NCI-H2107 (cell line): ENCODE measurements at regions not wholly inside any gene's neighbourhood (a gene's known extent, or its start where the extent isn't known, plus 50 kb on each side); places are given as distances from the start of the nearest gene placed in this dataset.

Experiments used
- DNase-seq: peaks from one replicate; lab custom pipeline; 2025; lab: John Stamatoyannopoulos, UW

GRCh38 chr6:48912503-48912902 lies 550.5 kb downstream of the MMUT start:
- DNase-seq: no peak

DNA sequence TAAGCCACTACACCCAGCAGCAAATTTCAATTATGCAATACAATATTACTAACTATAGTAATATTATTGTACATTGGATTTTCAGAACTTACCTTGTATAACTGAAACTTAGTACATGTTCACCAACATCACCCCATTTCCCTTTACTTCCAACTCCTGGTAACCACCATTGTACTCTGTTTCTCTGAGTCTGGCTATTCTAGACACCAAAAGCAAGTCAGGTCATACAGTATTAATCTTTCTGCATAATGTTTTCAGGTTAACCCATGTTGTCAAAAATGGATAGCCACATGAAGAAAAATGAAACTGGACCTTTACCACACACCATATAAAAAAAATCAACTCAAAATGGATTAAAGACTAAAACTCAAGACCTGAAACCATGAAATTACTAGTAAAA lies 558.2 kb downstream of the MMUT start:
- no peak for DNase-seq

DNA sequence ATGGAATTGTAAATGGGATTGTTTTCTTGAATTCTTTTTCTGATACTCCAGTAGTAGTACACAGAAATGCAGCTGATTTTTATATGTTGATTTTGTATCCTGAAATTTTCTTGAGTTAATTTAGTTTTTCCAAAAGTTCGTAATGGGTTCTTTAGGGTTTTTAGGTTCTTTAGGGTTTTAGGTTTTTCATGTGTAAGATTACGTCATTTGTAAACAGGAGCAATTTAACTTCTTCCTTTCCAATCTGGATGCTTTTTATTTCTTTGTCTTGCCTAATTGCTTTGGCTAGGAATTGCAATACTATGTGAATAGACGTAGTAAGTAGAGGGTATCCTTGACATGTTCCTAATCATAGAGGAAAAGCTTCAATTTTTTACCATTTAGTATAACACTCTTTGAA lies 568.6 kb downstream of the MMUT start:
- DNase-seq: no peak

DNA sequence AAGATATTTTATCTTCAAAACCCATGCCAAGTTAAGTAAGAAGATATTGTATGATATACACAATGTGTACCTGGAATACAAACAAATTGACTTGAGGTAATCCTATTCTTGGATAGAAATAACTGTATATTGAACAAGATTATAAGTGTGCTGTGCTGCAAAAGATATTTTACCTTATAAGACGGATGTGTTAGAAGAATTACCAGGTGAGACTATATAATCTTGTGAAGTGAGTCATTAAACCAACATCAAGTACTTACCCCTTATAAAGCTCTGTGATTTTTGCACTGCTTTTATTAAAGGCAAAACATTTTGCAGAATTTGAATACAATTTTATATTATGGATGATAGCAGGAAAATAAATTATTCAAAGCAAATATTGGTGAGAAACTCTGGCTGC lies 570.0 kb downstream of the MMUT start:
- no peak for DNase-seq

GRCh38 chr6:48891308-48891707 lies 571.7 kb downstream of the MMUT start:
- DNase-seq: no peak

GRCh38 chr6:48889429-48889828 lies 573.6 kb downstream of the MMUT start:
- no peak for DNase-seq

- no peak for DNase-seq
Measured at GRCh38 chr6:48883116-48883515, 579.9 kb downstream of the MMUT start.

GRCh38 chr6:48881551-48881950 lies 581.5 kb downstream of the MMUT start:
- no peak for DNase-seq

DNA sequence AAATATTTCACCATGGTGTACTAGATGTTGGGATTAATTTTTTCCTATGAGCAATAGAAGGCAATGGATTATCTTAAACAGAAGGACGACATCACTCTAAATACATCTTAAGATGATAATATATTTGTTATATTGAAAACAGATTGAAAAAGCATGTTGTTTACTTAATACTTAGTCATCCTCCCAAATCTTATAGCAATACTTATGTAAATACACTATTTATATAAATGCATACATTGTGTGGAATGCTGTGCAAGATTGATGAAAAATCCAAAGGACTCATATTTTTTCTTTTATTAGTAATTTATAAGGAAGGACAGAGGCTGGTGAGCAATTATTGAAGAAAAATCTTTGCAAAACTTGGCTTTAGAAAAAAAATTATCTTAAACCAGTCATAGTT lies 593.5 kb downstream of the MMUT start:
- no peak for DNase-seq

DNA sequence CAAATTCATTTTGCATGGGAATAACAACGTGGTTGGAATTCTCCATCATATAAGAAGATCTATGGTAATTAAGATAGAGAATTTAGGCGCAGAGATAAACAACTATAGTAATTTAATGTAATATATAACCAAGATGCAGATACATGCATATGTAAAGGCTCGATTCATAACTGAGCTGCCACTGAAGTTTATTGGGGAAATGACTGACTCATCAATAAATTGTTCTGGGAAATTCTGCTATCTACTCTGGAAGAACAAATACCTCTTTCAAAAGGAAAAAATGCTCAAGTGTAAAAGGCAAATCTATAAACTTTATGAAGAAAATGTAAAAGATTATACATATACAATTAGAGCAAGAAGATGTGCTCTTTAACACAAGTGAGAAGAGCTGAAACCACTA lies 596.4 kb downstream of the MMUT start:
- no peak for DNase-seq

DNA sequence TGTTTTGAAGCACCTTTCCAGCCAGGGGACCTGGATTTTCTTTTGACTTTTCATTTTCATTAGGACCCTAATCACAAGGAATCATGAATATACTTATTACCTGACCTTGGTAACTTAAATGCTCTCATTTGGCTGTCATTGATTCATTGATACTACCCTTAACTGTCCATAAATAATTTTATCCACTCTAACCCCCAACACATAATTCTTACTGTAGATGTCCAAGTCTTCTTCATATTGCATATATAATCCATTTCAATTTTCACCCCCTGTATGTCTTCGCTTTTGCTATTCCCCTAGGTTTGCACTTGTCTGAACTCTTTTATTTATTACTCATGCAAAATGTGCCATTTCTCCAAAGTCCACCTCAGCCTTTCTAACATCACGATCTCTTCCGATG lies 602.9 kb downstream of the MMUT start:
- DNase-seq: no peak

- no peak for DNase-seq
Measured at GRCh38 chr6:48859562-48860123, 603.4 kb downstream of the MMUT start.

GRCh38 chr6:48845219-48845618 lies 617.8 kb downstream of the MMUT start:
- DNase-seq: no peak

GRCh38 chr6:48844696-48845095 lies 618.4 kb downstream of the MMUT start:
- no peak for DNase-seq

DNA sequence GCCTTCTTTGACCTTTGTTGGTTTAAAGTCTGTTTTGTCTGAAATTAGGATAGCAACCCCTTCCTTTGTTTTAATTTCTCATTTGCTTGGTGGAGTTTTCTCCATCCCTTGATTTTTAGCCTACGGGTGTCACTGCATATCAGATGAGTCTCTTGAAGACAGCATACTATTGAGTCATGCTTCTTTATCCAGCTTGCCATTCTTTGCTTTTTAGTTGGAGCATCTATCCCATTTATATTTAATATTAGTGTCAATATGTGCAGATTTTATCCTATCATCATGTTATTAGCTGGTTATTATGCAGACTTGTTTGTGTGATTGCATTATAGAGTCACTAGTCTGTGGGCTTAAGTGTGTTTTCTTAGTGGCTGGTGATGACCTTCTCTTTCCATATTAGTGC lies 622.2 kb downstream of the MMUT start:
- no peak for DNase-seq

- no peak for DNase-seq
Measured at GRCh38 chr6:48839206-48839605, 623.8 kb downstream of the MMUT start.

GRCh38 chr6:48837744-48838143 lies 625.3 kb downstream of the MMUT start:
- no peak for DNase-seq

DNA sequence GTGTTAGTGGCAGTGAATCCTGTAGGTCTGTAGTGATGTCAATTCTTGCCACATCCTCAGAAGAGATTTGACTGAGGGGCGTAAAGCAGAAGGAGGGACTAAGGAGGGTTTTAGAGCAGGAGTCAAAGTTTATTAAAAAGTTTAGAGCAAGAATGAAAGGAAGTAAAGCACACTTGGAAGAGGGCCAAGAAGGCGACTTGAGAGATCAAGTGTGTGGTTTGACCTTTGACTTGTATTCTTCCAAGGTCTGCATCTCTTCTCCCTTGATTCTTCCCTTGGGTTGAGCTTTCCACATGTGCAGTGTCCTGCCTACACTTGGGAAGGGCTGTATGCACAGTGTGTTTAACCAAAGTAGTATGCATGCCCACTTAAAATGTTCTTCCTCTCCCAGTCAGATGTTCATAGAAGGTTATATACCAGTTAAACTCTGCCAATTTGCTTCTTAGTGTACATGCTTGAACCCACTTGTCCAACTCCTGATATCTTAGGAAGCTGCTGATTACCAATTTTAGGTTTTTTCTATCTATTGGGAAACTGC lies 627.6 kb downstream of the MMUT start:
- DNase-seq: no peak

DNA sequence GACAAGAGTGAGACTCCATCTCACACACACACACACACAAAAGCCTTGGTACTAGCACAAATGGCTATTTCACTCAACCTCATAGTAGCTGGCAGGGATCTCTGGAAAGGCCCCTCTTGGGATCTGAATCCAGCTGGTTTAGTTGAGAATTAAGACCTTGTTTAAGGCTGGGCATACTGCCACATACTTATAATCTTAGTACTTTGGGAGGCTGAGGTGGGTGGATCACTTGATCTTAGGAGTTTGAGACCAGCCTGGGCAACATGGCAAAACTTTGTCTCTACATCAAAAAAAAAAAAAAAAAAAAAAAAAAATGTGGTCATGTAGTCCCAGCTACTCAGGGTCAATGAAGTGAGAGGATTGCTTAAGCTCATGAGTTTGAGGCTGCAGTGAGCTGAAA lies 628.3 kb downstream of the MMUT start:
- DNase-seq: no peak

GRCh38 chr6:48833916-48834315 lies 629.1 kb downstream of the MMUT start:
- DNase-seq: no peak

DNA sequence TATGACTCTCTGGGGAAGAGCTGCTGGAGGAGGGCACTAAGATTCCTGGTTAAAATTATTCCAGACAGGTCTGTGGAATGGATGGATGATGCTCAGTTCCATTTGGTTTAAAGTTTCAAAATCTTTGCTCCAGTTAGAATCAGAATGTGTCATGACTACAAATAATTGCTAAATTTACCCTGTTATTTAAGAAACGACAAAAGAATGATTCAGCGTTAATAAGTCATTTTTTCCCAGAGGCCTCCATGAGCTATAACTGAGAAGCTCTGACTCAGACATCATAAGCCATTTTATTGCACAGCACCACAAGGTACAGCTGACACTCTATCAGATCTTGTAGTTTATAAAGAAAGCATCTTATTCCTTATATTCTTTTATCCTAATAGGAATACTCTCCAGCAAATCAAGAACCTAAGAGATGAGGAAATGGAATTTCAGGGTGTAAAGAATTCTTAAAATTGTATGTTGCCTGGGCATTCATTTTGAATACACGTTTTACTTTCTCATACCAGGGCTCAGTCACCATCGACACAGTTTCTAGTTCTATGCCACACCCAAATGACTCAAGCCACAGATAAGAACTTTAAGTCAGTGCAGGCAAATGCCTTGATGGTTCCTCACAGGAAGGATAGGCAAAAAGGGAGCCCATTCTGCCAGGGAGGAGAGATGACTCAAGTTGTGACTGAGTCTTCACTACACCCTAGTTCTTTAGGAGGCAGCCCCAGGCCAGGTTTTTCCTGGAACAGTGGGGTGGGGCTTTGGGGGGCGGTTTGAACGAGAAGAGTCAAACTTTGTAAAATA lies 636.0 kb downstream of the MMUT start:
- DNase-seq: no peak

GRCh38 chr6:48826152-48826515 lies 636.9 kb downstream of the MMUT start:
- DNase-seq: no peak

GRCh38 chr6:48825501-48826151 lies 637.4 kb downstream of the MMUT start:
- DNase-seq: no peak
